GM21423 (cell line): ENCODE measurements at regions not wholly inside any gene's neighbourhood (a gene's known extent, or its start where the extent isn't known, plus 50 kb on each side); places are given as distances from the start of the nearest gene placed in this dataset.
"Not testable (repeated sequence)": the region's sequence is repeated elsewhere in the genome, so short reads cannot be mapped to it uniquely, and the experiment has no call there.

ENCODE experiments used
- ATAC-seq: cut with Tn5 transposase; IDR thresholded peaks from one replicate; pipeline ENCODE4 v1.9.1; 2021; ENCODE audit warnings: mild to moderate bottlenecking, moderate library complexity; ENCODE audit not compliant: unreplicated experiment

GRCh38 chr14:106480287-106480686 is 953.9 kb downstream of the TMEM121 start:
- ATAC-seq, result not testable (repeated sequence)

GRCh38 chr14:106482213-106482612 is 955.8 kb downstream of the TMEM121 start:
- ATAC-seq, result not testable (repeated sequence)

- ATAC-seq, result no peak
These were observed 961.2 kb downstream of the TMEM121 start for GRCh38 chr14:106487600-106487999.

GRCh38 chr14:106488291-106488690 is 961.9 kb downstream of the TMEM121 start:
- no peak for ATAC-seq

DNA sequence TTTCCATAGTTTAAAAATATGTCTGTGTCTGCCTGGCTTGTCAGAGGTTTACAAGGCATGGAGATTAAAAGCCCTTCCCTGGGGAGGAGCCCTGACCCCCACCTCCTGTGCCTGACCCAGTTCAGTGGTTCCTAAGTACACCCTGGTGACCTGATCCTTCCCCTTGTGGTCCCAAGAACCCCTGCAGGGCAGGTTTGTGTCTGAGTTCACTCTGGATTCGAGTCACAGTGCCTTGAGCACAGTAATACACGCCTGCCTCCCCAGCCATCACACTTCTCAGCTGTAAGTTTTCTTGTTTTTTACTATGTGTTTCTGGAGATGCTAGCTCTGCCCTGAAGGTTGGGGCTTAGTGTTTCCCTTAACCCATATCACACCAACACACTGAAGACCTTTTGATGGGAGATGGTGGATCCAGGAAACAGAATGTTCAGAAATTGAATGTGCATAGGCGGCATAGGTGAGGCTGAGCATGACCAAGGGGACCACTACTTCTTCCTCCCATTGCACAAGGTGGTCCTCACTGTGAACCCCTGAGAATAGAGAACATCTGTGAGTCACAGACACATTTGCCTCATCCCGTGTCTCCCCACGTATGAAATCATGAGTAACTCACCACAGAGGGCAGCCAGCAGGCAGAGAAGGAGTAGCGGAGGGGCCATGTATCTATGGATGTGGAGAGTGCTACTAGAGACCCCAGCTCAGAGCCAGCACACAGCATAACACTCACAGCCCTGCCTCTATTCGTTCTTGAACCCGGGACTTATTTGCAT is 962.9 kb downstream of the TMEM121 start:
- ATAC-seq, result no peak

GRCh38 chr14:106490442-106490841 is 964.1 kb downstream of the TMEM121 start:
- ATAC-seq, result no peak

- ATAC-seq, result no peak
These were observed 965.5 kb downstream of the TMEM121 start for GRCh38 chr14:106491851-106492250.

DNA sequence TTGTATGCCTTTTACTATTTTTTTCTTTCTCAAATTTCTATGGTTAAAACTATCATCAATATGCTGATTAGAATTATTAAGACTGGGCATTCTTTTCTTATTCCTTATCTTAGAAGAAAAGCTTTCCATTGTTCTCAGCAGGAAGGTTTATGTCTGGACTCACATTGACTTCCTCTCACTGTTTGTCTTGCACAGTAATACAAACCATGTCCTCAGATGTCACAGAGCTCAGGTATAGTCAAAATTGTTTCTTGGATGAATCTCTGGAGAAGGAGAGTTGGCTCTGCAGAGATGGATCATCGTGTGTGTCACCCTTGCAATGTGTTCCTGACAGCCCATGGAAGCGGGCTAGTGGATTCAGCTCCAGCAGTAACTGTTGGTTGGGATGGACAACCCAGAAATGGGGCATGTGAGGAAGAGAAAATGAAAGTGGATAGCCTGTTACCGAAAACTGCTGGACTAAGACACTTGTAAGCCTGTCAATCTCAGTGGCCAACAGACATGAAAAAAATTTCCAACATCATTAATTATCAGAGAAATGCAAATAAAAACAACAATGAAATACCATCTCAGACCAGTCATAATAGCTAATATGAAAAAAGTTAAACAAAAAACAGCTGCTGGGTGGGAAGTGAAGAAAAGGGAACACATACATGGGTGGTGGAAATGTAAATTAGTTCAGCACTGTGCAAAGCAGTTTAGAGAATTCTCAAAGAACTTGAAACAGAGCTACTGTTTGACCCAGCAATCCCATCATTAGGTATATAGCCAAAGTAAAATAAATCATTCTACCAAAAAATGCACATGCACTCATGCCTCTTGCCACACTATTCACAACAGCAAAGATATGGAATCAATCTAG is 967.8 kb downstream of the TMEM121 start:
- ATAC-seq, result no peak

DNA sequence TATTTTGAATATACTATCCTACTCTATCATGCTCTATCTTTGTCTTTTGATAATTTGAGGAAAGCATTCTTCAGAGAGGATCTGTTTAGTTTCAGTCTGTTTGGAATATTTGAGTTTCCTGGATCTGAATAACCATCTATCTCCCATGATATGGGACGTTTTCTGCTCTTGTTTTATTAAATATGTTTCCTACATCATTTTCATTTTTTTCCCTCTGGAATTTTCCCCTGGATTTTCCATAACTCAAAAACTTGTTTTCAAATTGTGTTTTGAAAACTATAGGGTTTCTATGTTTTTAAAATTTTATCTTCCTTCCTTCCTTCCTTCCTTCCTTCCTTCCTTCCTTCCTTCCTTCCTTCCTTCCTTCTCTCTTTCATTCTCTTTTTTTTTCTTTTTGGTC is 974.2 kb downstream of the TMEM121 start:
- no peak for ATAC-seq

- ATAC-seq, result no peak
These were observed 975.5 kb downstream of the TMEM121 start for GRCh38 chr14:106501898-106502297.

DNA sequence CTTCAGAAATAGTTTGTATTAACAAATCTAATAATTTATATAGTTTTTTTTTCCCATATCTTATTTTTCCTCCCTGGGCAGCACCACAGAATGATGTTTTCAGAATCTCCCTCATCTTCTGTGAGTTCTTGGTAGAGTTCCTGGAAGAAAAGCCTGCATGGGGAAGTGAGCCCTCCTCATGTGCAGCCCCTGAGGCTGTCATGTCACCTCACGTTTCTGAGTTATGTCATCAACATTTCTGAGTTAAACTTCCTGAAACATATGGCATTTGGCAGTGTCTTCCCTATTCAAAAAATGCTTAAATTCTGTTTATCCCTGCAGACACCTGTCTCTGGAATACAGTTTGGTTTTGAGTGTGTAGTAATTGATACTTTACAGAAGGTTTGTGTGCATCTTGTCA is 979.0 kb downstream of the TMEM121 start:
- ATAC-seq, result no peak

DNA sequence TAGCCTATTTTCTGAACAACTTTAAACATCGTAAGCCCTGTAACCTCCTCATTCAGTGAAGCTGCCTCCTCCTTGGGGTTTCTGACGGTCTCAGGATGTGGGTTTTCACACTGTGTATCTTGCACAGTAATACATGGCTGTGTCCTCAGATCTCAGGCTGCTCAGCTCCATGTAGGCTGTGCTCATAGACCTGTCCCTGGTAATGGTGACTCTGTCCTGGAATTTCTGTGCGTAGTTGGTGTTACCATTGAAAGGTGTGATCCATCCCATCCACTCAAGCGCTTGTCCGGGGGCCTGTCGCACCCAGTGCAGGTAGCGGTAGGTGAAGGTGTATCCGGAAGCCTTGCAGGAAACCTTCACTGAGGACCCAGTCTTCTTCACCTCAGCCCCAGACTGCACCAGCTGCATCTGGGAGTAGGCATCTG is 980.5 kb downstream of the TMEM121 start:
- ATAC-seq, result no peak

- no peak for ATAC-seq
These were observed 981.0 kb downstream of the TMEM121 start for GRCh38 chr14:106507354-106507753.

- no peak for ATAC-seq
These were observed 981.8 kb downstream of the TMEM121 start for GRCh38 chr14:106508216-106508615.

DNA sequence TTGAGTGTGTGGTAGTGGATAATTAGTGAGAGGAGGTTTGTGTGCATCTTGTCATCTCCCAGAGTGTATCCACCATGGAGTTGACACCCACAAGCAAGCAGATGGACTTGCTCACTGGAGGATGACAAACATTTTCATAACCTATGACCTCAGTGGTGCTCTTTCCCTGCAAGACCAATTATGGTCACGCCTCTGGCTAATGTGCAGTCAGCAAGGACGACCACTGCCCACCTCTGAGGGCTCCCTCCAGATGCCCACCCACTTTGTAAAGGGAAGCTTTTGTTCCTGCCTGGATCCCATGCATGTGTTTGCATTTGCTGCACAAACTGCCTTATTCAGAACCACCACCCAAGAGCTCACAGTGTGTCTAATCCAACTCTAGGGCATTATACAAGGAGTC is 982.8 kb downstream of the TMEM121 start:
- no peak for ATAC-seq

GRCh38 chr14:106509807-106510206 is 983.4 kb downstream of the TMEM121 start:
- no peak for ATAC-seq

DNA sequence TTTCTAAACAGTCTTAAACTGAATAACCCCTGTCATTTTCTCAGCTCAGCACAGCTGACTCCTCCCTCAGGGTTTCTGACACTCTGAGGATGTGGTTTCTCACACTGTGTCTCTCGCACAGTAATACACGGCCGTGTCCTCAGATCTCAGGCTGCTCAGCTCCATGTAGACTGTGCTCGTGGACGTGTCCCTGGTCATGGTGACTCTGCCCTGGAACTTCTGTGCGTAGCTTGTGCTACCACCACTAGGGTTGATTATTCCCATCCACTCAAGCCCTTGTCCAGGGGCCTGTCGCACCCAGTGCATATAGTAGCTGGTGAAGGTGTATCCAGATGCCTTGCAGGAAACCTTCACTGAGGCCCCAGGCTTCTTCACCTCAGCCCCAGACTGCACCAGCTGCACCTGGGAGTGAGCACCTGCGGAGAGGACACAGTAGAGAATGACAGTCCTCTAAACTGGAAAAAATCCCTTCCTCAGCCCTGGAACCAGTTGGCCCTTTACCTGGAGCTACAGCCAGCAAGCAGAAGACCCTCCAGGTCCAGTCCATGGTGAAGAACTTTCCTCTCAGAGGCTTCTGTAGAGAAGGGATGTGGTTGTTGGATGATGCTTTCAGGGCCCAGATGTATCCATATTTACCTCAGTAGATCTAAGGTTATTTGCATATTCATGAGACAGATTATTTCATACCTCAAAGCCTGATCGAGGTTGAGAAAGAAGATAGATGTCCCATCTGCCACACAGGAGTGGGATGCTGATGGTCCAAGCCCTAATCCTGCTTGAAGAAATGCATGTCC is 984.8 kb downstream of the TMEM121 start:
- ATAC-seq, result no peak

DNA sequence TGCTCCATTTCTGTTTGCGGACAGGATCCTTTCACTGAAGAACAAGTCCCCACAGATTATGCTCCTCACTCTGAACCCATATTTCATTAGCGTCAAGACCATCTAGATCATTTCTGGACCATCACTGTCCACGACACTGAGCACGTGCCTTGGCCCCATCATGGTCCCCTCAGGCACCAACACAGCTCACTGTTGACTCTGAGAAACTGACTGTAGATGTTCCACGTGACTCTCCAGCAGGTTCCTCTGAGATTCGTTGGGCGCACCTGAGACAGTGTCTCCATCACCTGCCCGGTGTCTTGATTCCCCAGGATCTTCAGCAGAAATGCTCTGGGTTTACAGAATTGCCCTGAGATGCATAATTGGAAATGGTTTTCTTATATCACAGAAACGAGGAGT is 985.4 kb downstream of the TMEM121 start:
- ATAC-seq, result no peak

- ATAC-seq, result no peak
These were observed 986.9 kb downstream of the TMEM121 start for GRCh38 chr14:106513302-106513701.

- ATAC-seq, result no peak
These were observed 991.9 kb downstream of the TMEM121 start for GRCh38 chr14:106518054-106518943.
